Activated CD4-positive, alpha-beta T cell treated with anti-CD3 and anti-CD28 coated beads, Interleukin-2, amount 50 U/mL, for 4 hours (primary cell): ENCODE measurements at regions not wholly inside any gene's neighbourhood (a gene's known extent, or its start where the extent isn't known, plus 50 kb on each side); places are given as distances from the start of the nearest gene placed in this dataset.
"Not testable (repeated sequence)": the region's sequence is repeated elsewhere in the genome, so short reads cannot be mapped to it uniquely, and the experiment has no call there.

Experiments used
- DNase-seq, 2 experiments: peaks; one replicate each; pipeline ENCODE4 v3.0.0-alpha.2; 2020

DNA sequence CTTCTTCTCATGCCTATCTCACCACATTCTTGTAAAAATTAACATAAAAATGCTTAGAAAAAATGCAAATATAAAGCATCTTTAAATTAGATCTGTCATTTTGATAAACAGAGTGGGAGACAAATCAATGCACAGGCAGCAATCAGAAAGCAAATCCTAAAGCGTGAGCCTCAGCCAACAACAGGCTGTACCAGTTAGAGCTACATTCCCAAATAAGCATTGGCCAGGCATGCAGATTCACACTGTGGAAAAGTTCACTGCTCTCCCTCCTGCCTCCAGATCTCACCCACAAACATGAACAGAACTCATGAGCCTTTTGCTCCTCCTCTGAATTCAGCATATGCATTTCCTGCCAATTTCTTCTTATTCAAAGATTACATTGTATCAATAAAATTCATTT lies 115.2 kb upstream of the FAT3 start:
- no peak for DNase-seq

GRCh38 chr11:92107331-92107730 lies 117.3 kb upstream of the FAT3 start:
- DNase-seq, result no peak

GRCh38 chr11:92104349-92104748 lies 120.3 kb upstream of the FAT3 start:
- DNase-seq, result no peak

- no peak for DNase-seq
These were observed 122.7 kb upstream of the FAT3 start for GRCh38 chr11:92101920-92102319.

DNA sequence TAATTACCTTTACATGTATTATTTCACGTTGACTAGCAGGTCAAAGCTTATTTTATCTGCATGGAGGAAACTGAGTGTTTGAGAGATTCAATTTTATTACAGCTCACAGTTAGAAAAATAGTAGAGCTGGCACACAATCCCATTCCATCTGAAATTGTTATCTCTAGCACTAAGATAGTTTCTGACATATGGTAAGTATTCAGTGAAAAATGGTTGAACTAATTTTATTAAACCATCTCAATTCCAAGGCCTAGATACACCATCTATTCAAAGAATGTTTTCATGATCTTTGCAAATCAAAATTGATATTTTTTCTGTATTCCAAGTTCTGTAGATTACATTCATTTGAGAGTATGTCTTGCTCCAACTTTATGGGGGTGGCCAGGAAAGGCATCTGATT lies 125.4 kb upstream of the FAT3 start:
- DNase-seq, result no peak

- no peak for DNase-seq
These were observed 126.4 kb upstream of the FAT3 start for GRCh38 chr11:92098172-92098571.

DNA sequence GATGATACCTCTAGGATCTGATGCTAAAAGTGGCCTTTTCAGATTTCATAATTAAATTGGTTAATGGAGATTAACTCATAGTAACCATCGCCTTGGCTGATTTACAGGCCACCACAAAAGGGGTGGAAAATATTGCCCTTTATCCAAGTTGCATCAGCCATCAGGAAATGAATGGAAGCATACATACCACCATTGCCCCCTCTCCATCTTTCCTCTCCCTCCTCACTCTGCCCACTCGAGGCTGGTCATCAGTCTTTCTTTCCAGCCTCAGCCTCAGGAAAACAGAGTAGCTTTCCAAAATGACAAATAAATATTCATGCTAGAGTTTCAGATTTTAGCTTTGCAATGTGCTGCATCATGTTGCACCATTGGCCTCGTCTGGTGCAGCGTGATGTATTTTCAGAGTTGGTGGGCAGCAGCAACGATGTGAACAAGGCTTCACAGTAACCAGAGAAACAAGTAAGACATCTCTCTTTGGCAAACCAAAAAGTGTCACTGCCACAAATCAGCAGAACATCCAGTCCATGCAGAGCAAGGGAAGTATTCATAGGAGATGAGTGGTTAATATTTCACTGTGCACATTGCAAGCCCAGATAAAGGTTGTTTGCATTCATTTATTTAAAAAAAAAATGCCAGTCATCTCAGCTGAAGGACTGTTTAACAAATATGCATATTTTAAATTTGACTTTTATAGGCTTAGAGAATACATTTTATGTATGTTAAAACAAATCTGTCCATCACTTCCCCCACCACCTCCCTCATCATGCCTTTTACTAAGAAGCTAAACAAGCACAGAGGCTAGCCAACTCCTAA lies 136.7 kb upstream of the FAT3 start:
- no peak for DNase-seq

GRCh38 chr11:92083123-92083522 lies 141.5 kb upstream of the FAT3 start:
- no peak for DNase-seq

DNA sequence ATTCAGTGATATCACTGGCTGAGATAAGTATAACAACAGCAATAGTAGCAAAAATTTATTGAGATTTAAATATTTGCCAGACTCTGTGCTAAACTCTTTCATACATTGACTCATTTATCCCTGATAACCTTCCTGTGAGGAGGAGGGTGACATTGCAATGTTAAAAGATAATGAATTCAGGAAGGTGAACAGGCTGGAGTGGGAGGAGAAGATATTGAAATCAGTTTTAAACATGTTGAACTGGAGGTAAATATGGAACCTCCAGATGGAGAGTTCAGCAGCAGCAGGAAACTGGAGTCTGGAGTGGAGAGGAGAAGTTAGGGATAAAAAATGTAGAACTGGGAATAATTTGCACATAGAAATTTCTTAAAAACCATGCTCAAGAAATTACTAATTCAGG lies 142.0 kb upstream of the FAT3 start:
- no peak for DNase-seq

GRCh38 chr11:92074498-92074897 lies 150.1 kb upstream of the FAT3 start:
- not testable (repeated sequence) for DNase-seq

GRCh38 chr11:92071660-92072059 lies 153.0 kb upstream of the FAT3 start:
- no peak for DNase-seq

DNA sequence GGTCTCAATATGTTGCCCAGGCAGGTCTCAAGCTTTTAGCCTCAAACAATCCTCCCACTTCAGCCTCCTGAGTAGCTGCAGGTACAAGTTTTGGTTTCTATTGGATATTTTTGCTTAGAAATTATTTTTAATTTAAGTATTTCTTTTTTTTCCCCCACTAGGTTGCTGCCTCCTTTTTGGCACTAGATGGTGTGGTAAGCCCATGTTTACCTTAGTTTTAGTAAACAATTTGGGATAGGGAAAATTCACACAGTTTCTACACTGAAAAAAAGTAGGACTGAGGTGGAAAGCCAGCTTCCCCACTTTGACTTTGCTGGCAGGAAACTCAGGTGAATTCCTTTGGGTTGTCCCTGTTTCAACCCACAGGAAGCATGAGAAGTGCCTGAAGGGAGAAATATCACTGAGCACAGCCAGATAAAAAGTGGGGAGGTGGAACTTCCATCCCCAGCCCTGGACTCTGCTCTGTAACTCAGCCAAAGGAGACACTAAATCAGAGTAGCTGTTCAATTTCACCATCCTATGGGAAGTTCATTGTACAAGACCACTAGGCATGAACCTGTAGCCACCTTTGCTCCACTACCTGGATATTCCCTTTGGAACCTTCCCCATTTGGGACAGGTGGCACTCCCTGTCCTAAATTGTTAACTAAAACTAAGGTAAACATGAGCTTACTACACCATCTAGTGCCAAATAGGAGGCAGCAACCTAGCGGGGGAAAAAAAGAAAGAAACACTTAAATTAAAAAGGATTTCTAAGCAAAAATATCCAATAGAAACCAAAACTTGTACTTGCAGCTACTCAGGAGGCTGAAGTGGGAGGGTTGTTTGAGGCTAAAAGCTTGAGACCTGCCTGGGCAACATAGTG lies 154.4 kb upstream of the FAT3 start:
- no peak for DNase-seq

- DNase-seq, result no peak
These were observed 157.6 kb upstream of the FAT3 start for GRCh38 chr11:92067016-92067415.

- DNase-seq, result no peak
These were observed 163.1 kb upstream of the FAT3 start for GRCh38 chr11:92061456-92062062.

GRCh38 chr11:92057849-92058442 lies 166.7 kb upstream of the FAT3 start:
- DNase-seq, result no peak

GRCh38 chr11:92053216-92053615 lies 171.4 kb upstream of the FAT3 start:
- DNase-seq, result no peak

- DNase-seq, result no peak
These were observed 174.3 kb upstream of the FAT3 start for GRCh38 chr11:92050305-92050704.

DNA sequence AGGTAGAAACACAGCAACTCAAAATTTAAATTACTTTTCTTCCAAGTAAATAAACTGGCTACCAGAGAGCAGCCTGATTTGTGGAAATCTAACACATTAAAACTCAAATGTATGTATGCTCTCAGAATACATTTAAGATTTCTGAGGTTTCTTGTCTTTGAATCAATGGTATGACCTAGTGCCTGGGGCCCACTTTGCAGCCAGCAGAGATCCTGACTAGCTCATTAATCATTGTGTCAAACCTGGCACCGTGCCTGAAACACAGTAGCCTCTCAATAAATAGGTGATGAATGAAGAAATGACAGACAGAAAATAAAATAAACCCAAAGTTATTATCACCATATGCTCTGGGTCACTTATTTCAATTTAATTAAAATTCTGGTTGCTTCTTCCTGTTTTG lies 176.2 kb upstream of the FAT3 start:
- DNase-seq, result no peak

- DNase-seq, result no peak
These were observed 178.5 kb upstream of the FAT3 start for GRCh38 chr11:92046103-92046502.

DNA sequence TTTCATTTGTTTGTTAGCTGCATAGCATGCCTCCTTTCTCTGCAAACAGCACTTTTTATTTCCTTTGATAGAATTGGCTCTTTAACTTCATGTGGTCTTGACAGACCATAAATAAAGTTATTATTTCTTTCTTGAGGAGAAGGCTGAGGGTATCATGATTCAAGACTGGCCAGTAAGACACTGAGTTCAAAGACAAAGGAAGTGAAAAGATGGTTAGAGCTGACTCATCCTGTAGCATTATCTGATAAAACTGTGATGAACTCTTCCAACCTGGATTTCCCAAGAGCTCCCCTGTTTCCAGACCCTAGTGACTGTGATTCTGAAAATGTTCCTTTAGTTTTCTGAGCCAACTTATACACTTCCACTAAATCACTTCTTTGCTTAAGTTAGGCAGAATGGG lies 179.3 kb upstream of the FAT3 start:
- DNase-seq, result no peak

- no peak for DNase-seq
These were observed 189.1 kb upstream of the FAT3 start for GRCh38 chr11:92035488-92035887.

DNA sequence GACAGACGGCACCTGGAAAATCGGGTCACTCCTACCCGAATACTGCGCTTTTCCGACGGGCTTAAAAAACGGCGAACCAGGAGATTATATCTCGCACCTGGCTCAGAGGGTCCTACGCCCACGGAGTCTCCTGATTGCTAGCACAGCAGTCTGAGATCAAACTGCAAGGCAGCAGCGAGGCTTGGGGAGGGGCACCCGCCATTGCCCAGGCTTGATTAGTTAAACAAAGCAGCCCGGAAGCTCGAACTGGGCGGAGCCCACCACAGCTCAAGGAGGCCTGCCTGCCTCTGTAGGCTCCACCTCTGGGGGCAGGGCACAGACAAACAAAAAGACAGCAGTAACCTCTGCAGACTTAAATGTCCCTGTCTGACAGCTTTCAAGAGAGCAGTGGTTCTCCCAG lies 197.5 kb upstream of the FAT3 start:
- DNase-seq, result not testable (repeated sequence)

DNA sequence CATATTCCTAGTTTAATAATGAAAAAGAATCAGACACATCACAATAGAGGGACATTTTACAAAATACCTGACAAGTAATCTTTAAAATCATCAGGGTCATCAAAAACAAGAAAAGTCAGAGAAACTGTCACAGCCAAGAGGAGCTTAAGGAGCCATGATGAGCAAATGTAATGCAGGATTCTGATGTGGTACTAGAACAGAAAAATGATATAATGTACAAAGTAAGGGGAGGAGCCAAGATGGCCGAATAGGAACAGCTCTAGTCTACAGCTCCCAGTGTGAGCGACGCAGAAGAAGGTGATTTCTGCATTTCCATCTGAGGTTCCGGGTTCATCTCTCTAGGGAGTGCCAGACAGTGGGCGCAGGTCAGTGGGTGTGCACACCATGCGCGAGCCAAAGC lies 198.0 kb upstream of the FAT3 start:
- DNase-seq, result no peak
